ENCODE measurements at regions not wholly inside any gene's neighbourhood (a gene's known extent, or its start where the extent isn't known, plus 50 kb on each side); places are given as distances from the start of the nearest gene placed in this dataset.

- no peak for DNase-seq (ENCODE audit: extremely low spot score in 2 of 2)
- Histone ChIP-seq H3K9me3 (no peaks in the 10 kb centered on the region), H3K36me3 (no peaks in the 10 kb centered on the region), H3K4me1 (no peaks in the 10 kb centered on the region), H3K27me3 (no peaks in the 10 kb centered on the region), H3K27ac (no peak overlapping the region), H3K4me3 (no peak overlapping the region)
- TF ChIP-seq POLR2AphosphoS5 (IDR thresholded peaks at IDR 0.05; ENCODE audit: insufficient read depth in 1 of 2, low read depth in 1 of 2) (no peak), POLR2A (IDR thresholded peaks at IDR 0.05) (no peak), CTCF (IDR thresholded peaks at IDR 0.05) (peak in 1 of 3 experiments; percentile 22)
- intact Hi-C loops (cut with DNase I) = no loop called here
These were observed 1032.2 kb downstream of the CDH11 start for GRCh38 chr16:64089697-64090096.

- Histone ChIP-seq H3K4me1 (no peaks in the 10 kb centered on the region), H3K36me3 (no peaks in the 10 kb centered on the region), H3K9me3 (no peaks in the 10 kb centered on the region), H3K27me3 (no peaks in the 10 kb centered on the region), H3K4me3 (no peak overlapping the region), H3K27ac (no peak overlapping the region)
- TF ChIP-seq POLR2AphosphoS5 (IDR thresholded peaks at IDR 0.05; ENCODE audit: insufficient read depth in 1 of 2, low read depth in 1 of 2) (no peak), CTCF (IDR thresholded peaks at IDR 0.05) (no peak), POLR2A (IDR thresholded peaks at IDR 0.05) (no peak)
- intact Hi-C loops (cut with DNase I) = no loop called here
- no peak for DNase-seq (ENCODE audit: extremely low spot score in 2 of 2)
These were observed 1033.0 kb downstream of the CDH11 start for GRCh38 chr16:64088838-64089237.

- no peak overlapping the region for H3K27ac ChIP-seq
- intact Hi-C loops (cut with DNase I) = no loop called here
- TF ChIP-seq CTCF (IDR thresholded peaks at IDR 0.05) (no peak), POLR2A (IDR thresholded peaks at IDR 0.05) (no peak), POLR2AphosphoS5 (IDR thresholded peaks at IDR 0.05; ENCODE audit: insufficient read depth in 1 of 2, low read depth in 1 of 2) (no peak)
- DNase-seq (ENCODE audit: extremely low spot score in 2 of 2) = no peak
- no peak overlapping the region for H3K4me3 ChIP-seq
- H3K27me3 ChIP-seq = no peaks in the 10 kb centered on the region
- no peaks in the 10 kb centered on the region for H3K9me3 ChIP-seq
- H3K36me3 ChIP-seq = no peaks in the 10 kb centered on the region
- H3K4me1 ChIP-seq = no peaks in the 10 kb centered on the region
These were observed 1036.6 kb downstream of the CDH11 start for GRCh38 chr16:64085296-64085695.

GRCh38 chr16:64084706-64085105 is 1037.2 kb downstream of the CDH11 start:
- H3K4me1 ChIP-seq = no peaks in the 10 kb centered on the region
- intact Hi-C loops (cut with DNase I) = no loop called here
- no peaks in the 10 kb centered on the region for H3K27me3 ChIP-seq
- no peaks in the 10 kb centered on the region for H3K36me3 ChIP-seq
- TF ChIP-seq CTCF (IDR thresholded peaks at IDR 0.05) (no peak), POLR2A (IDR thresholded peaks at IDR 0.05) (no peak), POLR2AphosphoS5 (IDR thresholded peaks at IDR 0.05; ENCODE audit: insufficient read depth in 1 of 2, low read depth in 1 of 2) (no peak)
- H3K4me3 ChIP-seq = no peak overlapping the region
- no peak for DNase-seq (ENCODE audit: extremely low spot score in 2 of 2)
- H3K27ac ChIP-seq = no peak overlapping the region
- no peaks in the 10 kb centered on the region for H3K9me3 ChIP-seq

GRCh38 chr16:64083428-64084129 is 1038.3 kb downstream of the CDH11 start:
- Histone ChIP-seq H3K36me3 (no peaks in the 10 kb centered on the region), H3K4me3 (no peak overlapping the region), H3K27ac (no peak overlapping the region), H3K9me3 (no peaks in the 10 kb centered on the region), H3K27me3 (no peaks in the 10 kb centered on the region), H3K4me1 (no peaks in the 10 kb centered on the region)
- intact Hi-C loops (cut with DNase I) = no loop called here
- TF ChIP-seq POLR2AphosphoS5 (IDR thresholded peaks at IDR 0.05; ENCODE audit: insufficient read depth in 1 of 2, low read depth in 1 of 2) (no peak), POLR2A (IDR thresholded peaks at IDR 0.05) (no peak), CTCF (IDR thresholded peaks at IDR 0.05) (no peak)
- DNase-seq (ENCODE audit: extremely low spot score in 2 of 2) = no peak

Data from vagina (tissue), 2 donors.